22Rv1 (cell line): ENCODE measurements at regions not wholly inside any gene's neighbourhood (a gene's known extent, or its start where the extent isn't known, plus 50 kb on each side); places are given as distances from the start of the nearest gene placed in this dataset.
"Not testable (repeated sequence)": the region's sequence is repeated elsewhere in the genome, so short reads cannot be mapped to it uniquely, and the experiment has no call there.

Experiments
- H3K27ac ChIP-seq: fragments of 450-650 bp; 2 replicates; pipeline ENCODE4 v1.5.1; 2017
- CTCF ChIP-seq: fragments of 450-650 bp; IDR thresholded peaks from 2 replicates; pipeline ENCODE4 v1.5.1; 2017; ENCODE audit warnings: mild to moderate bottlenecking
- ZFX ChIP-seq: fragments of 450-650 bp; IDR thresholded peaks from 2 replicates; pipeline ENCODE4 v1.6.1; 2017; ENCODE audit warnings: antibody characterized with exemption, borderline replicate concordance

DNA sequence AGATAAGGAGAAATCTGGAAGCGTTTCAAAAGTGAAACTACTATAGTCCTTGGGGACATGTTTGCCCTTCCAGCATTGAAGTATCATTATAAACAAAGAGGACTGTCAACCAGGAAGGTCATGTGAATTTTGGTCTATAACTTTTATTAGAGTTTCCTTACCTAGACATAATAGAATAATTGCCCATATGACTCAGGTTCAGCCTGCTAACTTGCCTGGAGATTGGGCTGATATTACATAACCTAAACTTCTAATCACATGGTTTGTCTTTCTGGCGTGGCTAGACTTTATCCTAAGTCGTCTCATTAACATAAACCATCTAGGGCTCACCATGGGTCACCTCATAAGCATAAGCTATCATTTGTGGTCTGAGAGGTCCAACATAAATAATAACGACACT, 775.9 kb downstream of the CENPC start:
- TF ChIP-seq ZFX, result no peak
- no peak for TF ChIP-seq CTCF
- no peak overlapping the region for H3K27ac ChIP-seq

- no peak overlapping the region for H3K27ac ChIP-seq
- no peak for TF ChIP-seq ZFX
- no peak for TF ChIP-seq CTCF
Measured at GRCh38 chr4:66767442-66767841, 777.9 kb downstream of the CENPC start.

DNA sequence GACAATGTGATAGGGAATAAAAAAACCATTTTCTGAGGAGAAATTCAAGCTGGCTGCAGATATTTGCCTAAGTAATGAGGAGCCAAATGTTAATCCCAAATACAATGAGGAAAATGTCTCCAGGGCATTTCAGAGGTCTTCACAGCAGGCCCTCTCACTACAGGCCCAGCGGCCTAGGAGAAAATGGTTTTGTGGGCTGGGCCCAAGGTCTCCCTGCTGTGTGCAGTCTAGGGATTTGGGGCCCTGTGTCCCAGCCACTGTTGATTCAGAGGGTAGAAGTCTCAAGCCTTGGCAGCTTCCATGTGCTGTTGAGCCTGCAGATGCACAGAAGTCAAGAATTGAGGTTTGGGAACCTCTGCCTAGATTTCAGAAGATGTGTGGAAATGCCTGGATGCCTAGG, 778.7 kb downstream of the CENPC start:
- TF ChIP-seq ZFX (no peak), CTCF (no peak)

GRCh38 chr4:66750273-66750672, 795.0 kb downstream of the CENPC start:
- TF ChIP-seq CTCF (no peak), ZFX (no peak)
- no peak overlapping the region for H3K27ac ChIP-seq

More for the DNA sequence above, 778.7 kb downstream of the CENPC start:
- no peak overlapping the region for H3K27ac ChIP-seq

GRCh38 chr4:66746918-66747317, 798.4 kb downstream of the CENPC start:
- not testable (repeated sequence) for H3K27ac ChIP-seq

DNA sequence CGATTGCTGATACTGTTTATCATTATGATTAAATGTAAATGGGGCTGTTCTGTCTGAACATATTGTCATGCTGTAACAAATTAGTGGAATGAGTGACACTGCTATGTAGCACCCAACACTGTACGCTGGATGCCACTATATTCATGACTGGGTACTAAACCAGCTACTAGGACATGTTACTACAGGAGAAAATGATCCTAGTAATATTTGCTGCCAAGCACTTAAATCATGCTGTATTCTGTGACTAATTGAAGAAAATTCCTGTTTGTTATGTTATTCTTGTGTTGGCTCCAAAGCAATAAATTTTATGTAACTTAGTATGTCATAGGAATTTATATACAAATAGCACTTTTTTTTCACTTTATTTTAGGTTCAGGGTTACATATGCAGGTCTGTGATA, 804.2 kb downstream of the CENPC start:
- TF ChIP-seq ZFX (no peak), CTCF (no peak)
- H3K27ac ChIP-seq, result no peak overlapping the region

DNA sequence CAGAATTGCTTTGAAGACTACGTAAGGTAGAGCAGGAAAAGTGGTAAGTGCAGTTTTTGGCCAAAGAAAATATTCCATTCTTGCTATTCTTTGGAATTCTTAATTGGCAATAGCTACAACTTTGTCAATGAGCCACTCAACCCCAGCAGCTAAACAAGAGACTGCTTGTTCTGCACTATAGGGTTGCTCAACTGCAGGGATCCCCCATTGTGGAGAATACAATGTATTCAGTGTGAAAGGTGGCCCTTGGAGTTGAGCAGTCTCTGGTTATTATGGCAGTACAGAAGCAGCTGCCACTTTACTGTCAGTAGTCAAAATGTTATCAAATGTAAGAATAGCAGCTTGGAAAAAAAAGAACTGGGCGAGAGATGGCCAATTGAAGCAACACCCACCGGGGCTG, 808.7 kb downstream of the CENPC start:
- no peak for TF ChIP-seq CTCF
- no peak for TF ChIP-seq ZFX
- no peak overlapping the region for H3K27ac ChIP-seq

- TF ChIP-seq CTCF, result no peak
- no peak for TF ChIP-seq ZFX
- H3K27ac ChIP-seq, result no peak overlapping the region
Measured at GRCh38 chr4:66728280-66728679, 817.0 kb downstream of the CENPC start.

- H3K27ac ChIP-seq, result not testable (repeated sequence)
Measured at GRCh38 chr4:66712301-66712921, 832.9 kb downstream of the CENPC start.
